DND-41 (cell line): ENCODE measurements at regions not wholly inside any gene's neighbourhood (a gene's known extent, or its start where the extent isn't known, plus 50 kb on each side); places are given as distances from the start of the nearest gene placed in this dataset.

ENCODE experiments used
- ATAC-seq: fragments of 200-7000 bp; cut with Tn5 transposase; 3 replicates; pipeline ENCODE4 v1.9.1; 2021; ENCODE audit warnings: low read depth; ENCODE audit not compliant: insufficient read depth
- DNase-seq: peaks from one replicate; pipeline ENCODE4 v3.0.0-alpha.2; 2020
- H2AFZ ChIP-seq: 2 replicates; pipeline ENCODE4 v1.6.0; 2012; ENCODE audit warnings: low read depth, low read length
- H3K27ac ChIP-seq: 2 replicates; pipeline ENCODE4 v1.5.1; 2012; ENCODE audit warnings: low read length, inconsistent platforms
- H3K27me3 ChIP-seq: fragments of 200-600 bp; sonication (generic); 2 replicates; pipeline ENCODE4 v1.6.0; 2012; ENCODE audit warnings: low read length, mild to moderate bottlenecking, inconsistent platforms; ENCODE audit not compliant: insufficient read depth, poor library complexity
- H3K36me3 ChIP-seq: 2 replicates; pipeline ENCODE4 v1.5.1; 2012; ENCODE audit warnings: low read length, inconsistent platforms; ENCODE audit not compliant: insufficient read depth
- H3K4me1 ChIP-seq: 2 replicates; pipeline ENCODE4 v1.5.1; 2012; ENCODE audit warnings: mild to moderate bottlenecking, low read length; ENCODE audit not compliant: insufficient read depth
- H3K4me2 ChIP-seq: 2 replicates; pipeline ENCODE4 v1.6.0; 2012; ENCODE audit warnings: mild to moderate bottlenecking, moderate library complexity, low read length, inconsistent platforms; ENCODE audit not compliant: insufficient read depth
- H3K4me3 ChIP-seq, 2 experiments: fragments of 200-600 bp in 1 of 2; shearing (Covaris generic) in 1 of 2; 2 replicates each; pipeline ENCODE4 v1.5.1; 2012 to 2016; ENCODE audit warnings: inconsistent platforms in 2 of 2, low read length in 2 of 2, mild to moderate bottlenecking in 2 of 2, low read depth in 1 of 2, moderate library complexity in 1 of 2
- H3K79me2 ChIP-seq: 2 replicates; pipeline ENCODE4 v1.6.0; 2012; ENCODE audit warnings: low read length, inconsistent platforms; ENCODE audit not compliant: insufficient read depth
- H3K9ac ChIP-seq: 2 replicates; pipeline ENCODE4 v1.6.0; 2012; ENCODE audit warnings: low read depth, mild to moderate bottlenecking, inconsistent platforms, low read length, moderate library complexity
- H3K9me3 ChIP-seq: 2 replicates; pipeline ENCODE4 v1.5.1; 2012; ENCODE audit warnings: low read length, moderate library complexity, mild to moderate bottlenecking, inconsistent platforms; ENCODE audit not compliant: insufficient read depth, severe bottlenecking
- H4K20me1 ChIP-seq: 2 replicates; pipeline ENCODE4 v1.6.0; 2012; ENCODE audit warnings: low read length; ENCODE audit not compliant: insufficient read depth
- EZH2 ChIP-seq: IDR thresholded peaks from 3 replicates; pipeline ENCODE4 v1.6.1; 2012; ENCODE audit warnings: borderline replicate concordance, low read depth, mild to moderate bottlenecking, moderate library complexity, low read length, inconsistent platforms; ENCODE audit not compliant: severe bottlenecking
- TF ChIP-seq, protein P1 (sequence below): IDR thresholded peaks from 2 replicates; pipeline ENCODE4 v1.5.1; 2012; ENCODE audit warnings: borderline replicate concordance, low read length, moderate library complexity, mild to moderate bottlenecking; ENCODE audit not compliant: poor library complexity, severe bottlenecking; ENCODE audit errors: extremely low read depth

DNA sequence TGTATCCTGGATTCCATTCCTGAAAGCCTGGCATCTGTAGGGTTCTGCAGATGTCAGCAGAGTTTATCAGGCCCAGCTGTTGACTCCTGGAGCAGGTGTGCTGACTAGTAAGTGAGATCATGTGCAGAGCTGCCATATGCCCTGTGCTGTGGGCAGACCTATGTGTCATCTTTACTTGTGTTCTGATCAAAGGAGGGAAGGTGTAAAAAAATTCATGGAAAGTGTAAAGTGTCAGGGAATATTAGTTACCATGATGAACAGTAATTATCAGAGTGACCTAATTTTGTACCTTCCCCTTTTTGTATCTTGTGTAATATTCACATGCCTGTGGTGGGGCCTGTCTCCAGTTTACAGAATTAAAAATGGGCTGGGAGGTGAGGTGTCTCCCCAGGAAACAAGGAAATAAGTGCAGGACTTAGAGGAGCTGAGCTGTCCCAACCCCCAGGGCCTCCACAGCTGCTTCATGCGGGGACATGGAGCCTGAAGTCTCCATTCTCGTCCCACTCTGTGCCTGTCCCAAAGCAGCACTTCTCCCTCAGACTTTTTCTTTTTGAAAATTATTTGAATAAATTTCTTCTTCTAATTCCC lies 148.2 kb upstream of the GGTLC1 start:
- no peak for DNase-seq
- Histone ChIP-seq H3K36me3 (no peaks in the 10 kb centered on the region), H3K9ac (no peak overlapping the region), H3K9me3 (peaks cover 16% of the 10 kb centered on the region), H3K4me3 (no peak overlapping the region), H3K27me3 (no peaks in the 10 kb centered on the region), H3K27ac (no peak overlapping the region), H4K20me1 (no peaks in the 10 kb centered on the region), H3K4me1 (peaks cover 6% of the 10 kb centered on the region; the same call in 1 of the 2 replicates), H3K4me2 (no peak overlapping the region), H3K79me2 (no peaks in the 10 kb centered on the region), H2AFZ (no peak overlapping the region)
- ATAC-seq: no peak
- TF ChIP-seq EZH2: no peak
- TF ChIP-seq, protein P1, sequence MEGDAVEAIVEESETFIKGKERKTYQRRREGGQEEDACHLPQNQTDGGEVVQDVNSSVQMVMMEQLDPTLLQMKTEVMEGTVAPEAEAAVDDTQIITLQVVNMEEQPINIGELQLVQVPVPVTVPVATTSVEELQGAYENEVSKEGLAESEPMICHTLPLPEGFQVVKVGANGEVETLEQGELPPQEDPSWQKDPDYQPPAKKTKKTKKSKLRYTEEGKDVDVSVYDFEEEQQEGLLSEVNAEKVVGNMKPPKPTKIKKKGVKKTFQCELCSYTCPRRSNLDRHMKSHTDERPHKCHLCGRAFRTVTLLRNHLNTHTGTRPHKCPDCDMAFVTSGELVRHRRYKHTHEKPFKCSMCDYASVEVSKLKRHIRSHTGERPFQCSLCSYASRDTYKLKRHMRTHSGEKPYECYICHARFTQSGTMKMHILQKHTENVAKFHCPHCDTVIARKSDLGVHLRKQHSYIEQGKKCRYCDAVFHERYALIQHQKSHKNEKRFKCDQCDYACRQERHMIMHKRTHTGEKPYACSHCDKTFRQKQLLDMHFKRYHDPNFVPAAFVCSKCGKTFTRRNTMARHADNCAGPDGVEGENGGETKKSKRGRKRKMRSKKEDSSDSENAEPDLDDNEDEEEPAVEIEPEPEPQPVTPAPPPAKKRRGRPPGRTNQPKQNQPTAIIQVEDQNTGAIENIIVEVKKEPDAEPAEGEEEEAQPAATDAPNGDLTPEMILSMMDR: no peak

DNA sequence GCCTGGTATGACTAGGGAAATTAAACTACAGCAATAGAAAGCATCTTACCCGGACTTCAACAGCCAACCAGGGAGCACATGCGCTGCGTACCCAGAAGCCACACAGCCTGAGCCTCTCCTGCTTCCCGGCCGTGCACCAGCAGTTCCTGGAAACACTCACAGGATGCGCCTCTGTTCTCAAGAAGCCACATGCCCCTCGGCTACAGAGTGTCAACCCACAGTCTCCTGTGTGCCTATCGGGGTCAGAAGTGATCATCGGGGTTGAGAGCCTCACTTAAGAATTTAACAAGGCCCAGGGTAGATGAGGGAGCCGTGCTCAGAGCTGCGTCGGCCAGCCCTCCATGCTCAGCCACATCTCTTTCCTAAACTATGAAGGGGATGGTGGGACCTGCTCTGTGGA lies 147.2 kb upstream of the GGTLC1 start:
- TF ChIP-seq, protein P1: no peak
- no peak for TF ChIP-seq EZH2
- Histone ChIP-seq H3K9me3 (peaks cover 6% of the 10 kb centered on the region), H3K4me2 (no peak overlapping the region), H3K27ac (no peak overlapping the region), H3K4me1 (peaks cover 10% of the 10 kb centered on the region), H4K20me1 (no peaks in the 10 kb centered on the region), H3K4me3 (no peak overlapping the region), H3K9ac (no peak overlapping the region), H3K36me3 (no peaks in the 10 kb centered on the region), H3K79me2 (no peaks in the 10 kb centered on the region), H2AFZ (no peak overlapping the region), H3K27me3 (no peaks in the 10 kb centered on the region)
- peak; percentile 65 for DNase-seq
- ATAC-seq: peak; percentile 86

DNA sequence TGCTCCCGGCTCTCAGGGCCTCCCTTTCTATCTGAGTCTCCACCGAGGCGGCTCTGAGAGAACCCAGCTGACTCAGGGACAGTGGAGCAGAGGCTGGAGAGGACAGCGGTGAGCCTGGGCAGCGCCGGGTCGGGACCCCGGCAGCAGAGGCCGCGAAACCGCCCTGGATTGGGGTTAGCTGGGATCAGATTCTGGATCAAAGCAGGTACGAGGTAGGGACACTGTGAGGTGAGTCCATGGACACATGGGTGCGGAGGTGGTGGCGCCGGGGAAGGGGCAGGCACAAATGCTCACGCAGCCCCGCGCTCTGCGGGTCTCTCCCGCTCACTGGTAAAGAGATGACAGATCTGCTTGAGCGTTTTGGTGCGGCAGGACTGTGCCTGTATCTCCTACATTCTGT lies 146.4 kb upstream of the GGTLC1 start:
- H3K4me2 ChIP-seq: no peak overlapping the region
- no peaks in the 10 kb centered on the region for H3K36me3 ChIP-seq
- no peaks in the 10 kb centered on the region for H4K20me1 ChIP-seq
- H3K9me3 ChIP-seq: no peaks in the 10 kb centered on the region
- H3K4me1 ChIP-seq: peaks cover 10% of the 10 kb centered on the region
- H3K4me3 ChIP-seq: no peak overlapping the region
- ATAC-seq: no peak
- H3K27ac ChIP-seq: no peak overlapping the region
- H3K9ac ChIP-seq: no peak overlapping the region
- TF ChIP-seq EZH2: no peak
- TF ChIP-seq, protein P1: no peak
- H3K27me3 ChIP-seq: no peaks in the 10 kb centered on the region
- no peaks in the 10 kb centered on the region for H3K79me2 ChIP-seq
- no peak for DNase-seq
- no peak overlapping the region for H2AFZ ChIP-seq
